MCF 10A (cell line): ENCODE measurements at regions not wholly inside any gene's neighbourhood (a gene's known extent, or its start where the extent isn't known, plus 50 kb on each side); places are given as distances from the start of the nearest gene placed in this dataset.

Experiments used
- BruUV-seq: library from RNA; stranded (reverse); fragments of 400-500 nt; replicated peaks from 2 replicates; lab custom pipeline; 2021; lab: Mats Ljungman, UMichigan
- CTCF ChIA-PET: fragments of 300-600 bp; sonication (Branson Sonifier 250); formaldehyde crosslinking; extraction: SDS; loops from one replicate; lab custom pipeline; 2021; ENCODE audit warnings: antibody characterized with exemption, inconsistent platforms; lab: Yijun Ruan, JAX
- POLR2A ChIA-PET: fragments of 300-600, 350-650 bp; sonication (Branson Sonifier 250); formaldehyde crosslinking; extraction: SDS; loops from one replicate; lab custom pipeline; 2020; ENCODE audit warnings: antibody characterized with exemption, inconsistent platforms; lab: Yijun Ruan, JAX
- DNase-seq: peaks from one replicate; pipeline ENCODE4 v3.0.0-alpha.2; 2018; ENCODE audit not compliant: unreplicated experiment
- H3K27ac Mint-ChIP-seq: one replicate; pipeline ENCODE4 v1.8.0; 2022; ENCODE audit warnings: mild to moderate bottlenecking, low read depth, mixed read lengths; ENCODE audit not compliant: unreplicated experiment
- H3K27me3 Mint-ChIP-seq: one replicate; pipeline ENCODE4 v1.8.0; 2022; ENCODE audit warnings: mixed read lengths; ENCODE audit not compliant: insufficient read depth, unreplicated experiment
- H3K36me3 Mint-ChIP-seq: one replicate; pipeline ENCODE4 v1.8.0; 2022; ENCODE audit warnings: mild to moderate bottlenecking, moderate library complexity, mixed read lengths; ENCODE audit not compliant: insufficient read depth, unreplicated experiment
- H3K4me1 Mint-ChIP-seq: one replicate; pipeline ENCODE4 v1.8.0; 2022; ENCODE audit warnings: mixed read lengths; ENCODE audit not compliant: insufficient read depth, unreplicated experiment
- H3K4me3 Mint-ChIP-seq: one replicate; pipeline ENCODE4 v1.8.0; 2022; ENCODE audit warnings: mild to moderate bottlenecking, moderate library complexity, mixed read lengths; ENCODE audit not compliant: unreplicated experiment
- H3K9me3 Mint-ChIP-seq: one replicate; pipeline ENCODE4 v1.8.0; 2022; ENCODE audit warnings: mixed read lengths; ENCODE audit not compliant: unreplicated experiment
- intact Hi-C: fragments of 100-400 bp; cut with micrococcal nuclease; formaldehyde crosslinking; loops from 2 replicates; pipeline ENCODE4 v1.14.1; 2022
- TF ChIP-seq, protein P1 (sequence below): fragments of 200-600 bp; IDR thresholded peaks from one replicate; pipeline ENCODE4 v1.8.0; 2022; ENCODE audit warnings: antibody characterized with exemption, mild to moderate bottlenecking; ENCODE audit not compliant: unreplicated experiment

DNA sequence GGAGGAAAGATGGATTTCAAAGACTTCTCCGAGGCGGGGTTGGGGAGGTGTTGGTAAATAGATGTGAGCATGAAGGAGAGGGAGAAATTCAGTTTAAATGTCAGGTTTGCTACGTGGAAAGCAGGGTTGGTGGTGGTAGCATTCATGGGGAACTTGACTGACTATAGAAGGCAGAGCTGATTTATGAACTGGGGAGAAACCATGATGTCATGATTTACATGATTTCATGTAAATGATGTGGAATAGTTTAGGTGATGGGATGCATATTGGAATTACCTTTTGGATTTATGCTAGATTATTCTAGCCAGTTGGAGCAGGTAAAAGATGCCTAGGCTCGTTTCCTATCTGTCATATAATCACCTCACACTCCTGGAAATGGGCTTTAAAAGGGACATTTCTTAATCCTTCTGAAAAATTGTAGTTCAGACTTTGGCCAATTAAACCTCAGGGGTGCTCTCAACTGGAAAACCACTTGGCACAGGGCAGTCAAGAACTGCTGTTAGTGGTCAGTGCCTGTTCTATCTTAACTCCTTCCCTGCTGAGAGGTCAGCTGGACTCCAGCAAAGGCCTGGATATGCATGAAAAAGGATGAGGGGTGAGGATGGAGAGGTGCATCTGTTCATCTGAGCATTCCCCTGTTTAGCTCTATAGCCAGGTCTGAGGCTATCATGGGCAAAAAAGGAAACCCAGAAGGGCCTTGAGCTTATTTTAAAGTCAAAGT is 50.1 kb upstream of the BASP1 start:
- H3K27me3 Mint-ChIP-seq, result no peaks in the 10 kb centered on the region
- H3K27ac Mint-ChIP-seq, result no peak overlapping the region
- intact Hi-C loops, result no loop called here
- CTCF ChIA-PET, result interaction anchor here (0.6 to 1.6 kb wide), 5 partner anchors 11 to 223 kb away, joined by 3 to 9 read pairs (median 4); no protein-coding TSS in a partner anchor
- H3K4me1 Mint-ChIP-seq, result no peaks in the 10 kb centered on the region
- POLR2A ChIA-PET, result no interaction called here
- TF ChIP-seq, protein P1, sequence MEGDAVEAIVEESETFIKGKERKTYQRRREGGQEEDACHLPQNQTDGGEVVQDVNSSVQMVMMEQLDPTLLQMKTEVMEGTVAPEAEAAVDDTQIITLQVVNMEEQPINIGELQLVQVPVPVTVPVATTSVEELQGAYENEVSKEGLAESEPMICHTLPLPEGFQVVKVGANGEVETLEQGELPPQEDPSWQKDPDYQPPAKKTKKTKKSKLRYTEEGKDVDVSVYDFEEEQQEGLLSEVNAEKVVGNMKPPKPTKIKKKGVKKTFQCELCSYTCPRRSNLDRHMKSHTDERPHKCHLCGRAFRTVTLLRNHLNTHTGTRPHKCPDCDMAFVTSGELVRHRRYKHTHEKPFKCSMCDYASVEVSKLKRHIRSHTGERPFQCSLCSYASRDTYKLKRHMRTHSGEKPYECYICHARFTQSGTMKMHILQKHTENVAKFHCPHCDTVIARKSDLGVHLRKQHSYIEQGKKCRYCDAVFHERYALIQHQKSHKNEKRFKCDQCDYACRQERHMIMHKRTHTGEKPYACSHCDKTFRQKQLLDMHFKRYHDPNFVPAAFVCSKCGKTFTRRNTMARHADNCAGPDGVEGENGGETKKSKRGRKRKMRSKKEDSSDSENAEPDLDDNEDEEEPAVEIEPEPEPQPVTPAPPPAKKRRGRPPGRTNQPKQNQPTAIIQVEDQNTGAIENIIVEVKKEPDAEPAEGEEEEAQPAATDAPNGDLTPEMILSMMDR, result no peak
- DNase-seq, result no peak
- no peaks in the 10 kb centered on the region for H3K9me3 Mint-ChIP-seq
- no peaks in the 10 kb centered on the region for H3K36me3 Mint-ChIP-seq
- H3K4me3 Mint-ChIP-seq, result no peak overlapping the region
- no TSS peak for BruUV-seq
